Endothelial cell of umbilical vein (primary cell): ENCODE measurements at regions not wholly inside any gene's neighbourhood (a gene's known extent, or its start where the extent isn't known, plus 50 kb on each side); places are given as distances from the start of the nearest gene placed in this dataset.

ENCODE experiments used
- BruUV-seq: library from RNA; stranded (reverse); fragments of 400-500 nt; replicated peaks from 2 replicates; lab custom pipeline; 2021; lab: Mats Ljungman, UMichigan
- CTCF ChIA-PET: fragments of 300-600, 350-600 bp; sonication (Branson Sonifier 250); formaldehyde crosslinking; loops from one replicate; lab custom pipeline; 2021; ENCODE audit warnings: antibody characterized with exemption, inconsistent platforms; lab: Charles Lee
- POLR2A ChIA-PET: fragments of 300-600, 350-600 bp; sonication (Branson Sonifier 250); formaldehyde crosslinking; loops from one replicate; lab custom pipeline; 2021; ENCODE audit warnings: antibody characterized with exemption, inconsistent platforms; lab: Charles Lee
- DNase-seq: peaks from one replicate; pipeline ENCODE4 v3.0.0-alpha.2; 2011; ENCODE audit warnings: low read depth, low spot score
- FAIRE-seq: peaks from 2 replicates; lab custom pipeline; 2011; peaks lifted over from hg19 to GRCh38; lab: Jason Lieb, UNC
- H2AFZ ChIP-seq: 2 replicates; pipeline ENCODE4 v1.6.0; 2012; ENCODE audit warnings: low read depth, low read length, control low read depth, inconsistent platforms
- H3K27ac ChIP-seq: 2 replicates; pipeline ENCODE4 v1.5.1; 2011; ENCODE audit warnings: low read depth, mild to moderate bottlenecking, control low read depth, low read length, moderate library complexity; ENCODE audit not compliant: insufficient read depth
- H3K27me3 ChIP-seq, 2 experiments: 2 replicates each; pipeline versions ENCODE4 v1.6.0 to v1.6.1; 2011; ENCODE audit warnings: low read length in 2 of 2, mixed read lengths in 1 of 2; ENCODE audit not compliant: control insufficient read depth in 2 of 2, insufficient read depth in 2 of 2
- H3K36me3 ChIP-seq, 2 experiments: 2 replicates in 1 of 2; 3 replicates in 1 of 2; pipeline ENCODE4 v1.5.1; 2011; ENCODE audit warnings: low read length in 2 of 2, mild to moderate bottlenecking in 1 of 2, moderate library complexity in 1 of 2; ENCODE audit not compliant: control insufficient read depth in 2 of 2, insufficient read depth in 2 of 2; ENCODE audit errors: extremely low read depth in 1 of 2
- H3K4me1 ChIP-seq: 3 replicates; pipeline ENCODE4 v1.5.1; 2011; ENCODE audit warnings: mild to moderate bottlenecking, low read length; ENCODE audit not compliant: control insufficient read depth, insufficient read depth; ENCODE audit errors: extremely low read depth
- H3K4me2 ChIP-seq: 2 replicates; pipeline ENCODE4 v1.6.1; 2011; ENCODE audit warnings: low read length, control low read depth, mixed read lengths; ENCODE audit not compliant: insufficient read depth
- H3K4me3 ChIP-seq, 3 experiments: fragments of 200-600 bp in 1 of 3; sonication (generic), shearing (Covaris generic) in 1 of 3; replicated peaks in 1 of 3; 2 replicates each; pipeline ENCODE4 v1.5.1; 2011 to 2016; ENCODE audit warnings: control low read depth in 3 of 3, low read length in 3 of 3, mild to moderate bottlenecking in 2 of 3, inconsistent platforms in 1 of 3, low read depth in 1 of 3, moderate library complexity in 1 of 3; ENCODE audit not compliant: insufficient read depth in 1 of 3
- H3K79me2 ChIP-seq: 2 replicates; pipeline ENCODE4 v1.6.0; 2012; ENCODE audit warnings: low read length, inconsistent platforms; ENCODE audit not compliant: control insufficient read depth, insufficient read depth
- H3K9ac ChIP-seq: replicated peaks from 2 replicates; pipeline ENCODE3; 2011; ENCODE audit warnings: low read length, control low read depth; ENCODE audit not compliant: insufficient read depth; ENCODE audit errors: extremely low read depth
- H3K9me1 ChIP-seq: replicated peaks from 3 replicates; pipeline ENCODE4 v1.6.0; 2011; ENCODE audit warnings: mild to moderate bottlenecking, low read length; ENCODE audit not compliant: control insufficient read depth, insufficient read depth; ENCODE audit errors: extremely low read depth
- H3K9me3 ChIP-seq: replicated peaks from 2 replicates; pipeline ENCODE4 v1.5.1; 2012; ENCODE audit warnings: low read length, inconsistent platforms; ENCODE audit not compliant: control insufficient read depth, insufficient read depth
- H4K20me1 ChIP-seq: replicated peaks from 2 replicates; pipeline ENCODE3; 2011; ENCODE audit warnings: mild to moderate bottlenecking, low read length; ENCODE audit not compliant: control insufficient read depth, insufficient read depth; ENCODE audit errors: extremely low read depth
- EZH2 ChIP-seq: IDR thresholded peaks from 2 replicates; pipeline ENCODE4 v1.6.1; 2012; ENCODE audit warnings: borderline replicate concordance, low read depth, mild to moderate bottlenecking, moderate library complexity, low read length, inconsistent platforms; ENCODE audit not compliant: severe bottlenecking
- FOS ChIP-seq: IDR thresholded peaks from 2 replicates; pipeline ENCODE4 v1.6.1; 2011; ENCODE audit warnings: mild to moderate bottlenecking, low read length, moderate library complexity, borderline replicate concordance; ENCODE audit not compliant: insufficient read depth
- GATA2 ChIP-seq: IDR thresholded peaks from 2 replicates; pipeline ENCODE4 v1.7.0; 2011; ENCODE audit warnings: low read depth, mild to moderate bottlenecking, moderate library complexity, mixed read lengths, low read length; ENCODE audit not compliant: insufficient read length, insufficient read depth
- JUN ChIP-seq: IDR thresholded peaks from 2 replicates; pipeline ENCODE4 v1.6.1; 2011; ENCODE audit warnings: borderline replicate concordance, low read depth; ENCODE audit not compliant: insufficient read length, insufficient read depth
- POLR2AphosphoS5 ChIP-seq: IDR thresholded peaks from 2 replicates; pipeline ENCODE4 v1.6.1; 2012; ENCODE audit warnings: low read depth, mild to moderate bottlenecking, control low read depth, low read length, moderate library complexity; ENCODE audit not compliant: insufficient read depth
- dilution Hi-C: fragments of 300-500 bp; cut with MboI; formaldehyde crosslinking; loops from one replicate; pipeline ENCODE4 v1.15.0; 2019; ENCODE audit warnings: low sequenced_read_pairs; ENCODE audit not compliant: extremely low pct_ligation_motif_present
- intact Hi-C: fragments of 100-400 bp; cut with micrococcal nuclease; formaldehyde crosslinking; loops from one replicate; pipeline ENCODE4 v1.10.0; 2022
- TF ChIP-seq, protein P1 (sequence below), 2 donors: IDR thresholded peaks; 1 replicate in 1 of 2; 2 replicates in 1 of 2; pipeline ENCODE4 v1.5.1; 2011; ENCODE audit warnings: low read length in 2 of 2, mild to moderate bottlenecking in 2 of 2, moderate library complexity in 2 of 2, control low read depth in 1 of 2, inconsistent platforms in 1 of 2, low read depth in 1 of 2; ENCODE audit not compliant: insufficient read depth in 1 of 2; ENCODE audit errors: extremely low read depth in 1 of 2
- TF ChIP-seq, protein P2 (sequence below): IDR thresholded peaks from 2 replicates; pipeline ENCODE4 v1.6.1; 2011; ENCODE audit not compliant: insufficient read depth, insufficient read length

DNA sequence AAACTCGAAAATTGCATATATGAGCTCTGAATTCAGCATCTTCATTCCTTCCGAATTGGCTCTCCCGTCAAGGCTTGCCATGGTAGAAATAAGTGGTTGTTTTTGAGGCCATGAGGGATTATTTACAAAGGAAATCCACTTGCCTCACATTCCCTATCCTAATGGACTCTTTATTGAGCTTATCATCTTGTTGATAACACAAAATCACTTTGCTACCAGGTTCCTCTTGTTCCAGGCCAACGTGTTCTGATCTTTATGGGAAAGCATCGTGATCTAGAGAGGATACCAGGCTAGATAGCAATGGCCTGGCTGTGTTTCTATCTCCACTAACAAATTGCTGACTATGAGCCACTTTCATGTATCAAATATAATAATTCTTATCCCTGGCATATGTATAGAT is 811.7 kb downstream of the TLR4 start:
- Histone ChIP-seq H3K9ac (no peak overlapping the region), H3K27me3 (peaks cover 0 to 2% of the 10 kb centered on the region in 2 experiments), H3K9me3 (no peaks in the 10 kb centered on the region), H3K4me2 (no peak overlapping the region), H3K36me3 (no peaks in the 10 kb centered on the region), H4K20me1 (no peaks in the 10 kb centered on the region), H2AFZ (no peak overlapping the region), H3K4me3 (no peak overlapping the region), H3K9me1 (no peaks in the 10 kb centered on the region), H3K27ac (no peak overlapping the region), H3K79me2 (no peaks in the 10 kb centered on the region), H3K4me1 (no peaks in the 10 kb centered on the region)
- POLR2A ChIA-PET = no interaction called here
- no peak for TF ChIP-seq JUN
- no peak for TF ChIP-seq GATA2
- TF ChIP-seq, protein P1, sequence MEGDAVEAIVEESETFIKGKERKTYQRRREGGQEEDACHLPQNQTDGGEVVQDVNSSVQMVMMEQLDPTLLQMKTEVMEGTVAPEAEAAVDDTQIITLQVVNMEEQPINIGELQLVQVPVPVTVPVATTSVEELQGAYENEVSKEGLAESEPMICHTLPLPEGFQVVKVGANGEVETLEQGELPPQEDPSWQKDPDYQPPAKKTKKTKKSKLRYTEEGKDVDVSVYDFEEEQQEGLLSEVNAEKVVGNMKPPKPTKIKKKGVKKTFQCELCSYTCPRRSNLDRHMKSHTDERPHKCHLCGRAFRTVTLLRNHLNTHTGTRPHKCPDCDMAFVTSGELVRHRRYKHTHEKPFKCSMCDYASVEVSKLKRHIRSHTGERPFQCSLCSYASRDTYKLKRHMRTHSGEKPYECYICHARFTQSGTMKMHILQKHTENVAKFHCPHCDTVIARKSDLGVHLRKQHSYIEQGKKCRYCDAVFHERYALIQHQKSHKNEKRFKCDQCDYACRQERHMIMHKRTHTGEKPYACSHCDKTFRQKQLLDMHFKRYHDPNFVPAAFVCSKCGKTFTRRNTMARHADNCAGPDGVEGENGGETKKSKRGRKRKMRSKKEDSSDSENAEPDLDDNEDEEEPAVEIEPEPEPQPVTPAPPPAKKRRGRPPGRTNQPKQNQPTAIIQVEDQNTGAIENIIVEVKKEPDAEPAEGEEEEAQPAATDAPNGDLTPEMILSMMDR (IDR thresholded peaks at IDR 0.05; ENCODE audit: extremely low read depth in 1 of 2, insufficient read depth in 1 of 2, low read depth in 1 of 2, low read length in 2 of 2) = no peak
- TF ChIP-seq FOS = no peak
- CTCF ChIA-PET = no interaction called here
- BruUV-seq = no TSS peak
- no peak for FAIRE-seq
- dilution Hi-C loops (no loop called here), intact Hi-C loops (no loop called here)
- DNase-seq = no peak

DNA sequence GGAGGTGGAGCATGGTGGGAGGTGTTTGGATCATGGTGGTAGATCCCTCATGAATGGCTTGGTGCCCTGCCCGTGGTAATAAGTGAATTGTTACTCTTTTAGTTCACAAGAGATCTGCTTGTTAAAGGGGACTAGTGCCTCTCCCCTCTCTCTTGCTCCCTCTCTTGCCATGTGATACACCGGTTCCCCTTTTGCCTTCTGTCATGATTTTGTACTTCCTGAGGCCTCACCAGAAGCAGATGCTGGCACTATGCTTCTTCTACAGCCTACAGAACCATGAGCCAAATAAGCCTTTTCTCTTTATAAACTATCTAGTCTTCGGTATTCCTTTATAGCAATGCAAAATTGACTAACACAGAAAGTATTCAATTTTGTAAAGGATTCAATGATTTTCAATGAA is 817.1 kb downstream of the TLR4 start:
- no peak overlapping the region for H3K4me2 ChIP-seq
- no peaks in the 10 kb centered on the region for H3K9me1 ChIP-seq
- no peaks in the 10 kb centered on the region for H3K79me2 ChIP-seq
- FAIRE-seq (no peak), DNase-seq (no peak)
- dilution Hi-C loops = no loop called here
- peaks cover 0 to 2% of the 10 kb centered on the region in 2 experiments for H3K27me3 ChIP-seq
- no peak for TF ChIP-seq GATA2
- TF ChIP-seq, protein P2, sequence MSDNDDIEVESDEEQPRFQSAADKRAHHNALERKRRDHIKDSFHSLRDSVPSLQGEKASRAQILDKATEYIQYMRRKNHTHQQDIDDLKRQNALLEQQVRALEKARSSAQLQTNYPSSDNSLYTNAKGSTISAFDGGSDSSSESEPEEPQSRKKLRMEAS = no peak
- TF ChIP-seq EZH2 = no peak
- TF ChIP-seq JUN = no peak
- TF ChIP-seq POLR2AphosphoS5 = no peak
- H3K4me1 ChIP-seq = no peaks in the 10 kb centered on the region
- intact Hi-C loops = loop anchor here (10.0 kb wide), 1 partner anchor 846 kb away; no protein-coding TSS in a partner anchor
- H4K20me1 ChIP-seq = no peaks in the 10 kb centered on the region
- no TSS peak for BruUV-seq
- no peaks in the 10 kb centered on the region for H3K36me3 ChIP-seq
- no peaks in the 10 kb centered on the region for H3K9me3 ChIP-seq
- CTCF ChIA-PET = no interaction called here
- no peak overlapping the region for H2AFZ ChIP-seq
- H3K9ac ChIP-seq = no peak overlapping the region
- H3K4me3 ChIP-seq = no peak overlapping the region
- no peak overlapping the region for H3K27ac ChIP-seq
- POLR2A ChIA-PET = no interaction called here
